HL-60 (cell line): ENCODE measurements at regions not wholly inside any gene's neighbourhood (a gene's known extent, or its start where the extent isn't known, plus 50 kb on each side); places are given as distances from the start of the nearest gene placed in this dataset.
"Not testable (repeated sequence)": the region's sequence is repeated elsewhere in the genome, so short reads cannot be mapped to it uniquely, and the experiment has no call there.

ENCODE experiments used
- GABPA ChIP-seq: IDR thresholded peaks from 2 replicates; pipeline ENCODE4 v1.6.1; 2012; ENCODE audit warnings: low read depth
- TF ChIP-seq, protein P1 (sequence below): IDR thresholded peaks from one replicate; pipeline ENCODE4 v1.5.1; 2011; ENCODE audit warnings: low read length, control low read depth, inconsistent platforms; ENCODE audit not compliant: insufficient read depth
- TF ChIP-seq, protein P2 (sequence below): IDR thresholded peaks from 2 replicates; pipeline ENCODE4 v1.6.1; 2012; ENCODE audit warnings: low read depth; ENCODE audit not compliant: insufficient replicate concordance

DNA sequence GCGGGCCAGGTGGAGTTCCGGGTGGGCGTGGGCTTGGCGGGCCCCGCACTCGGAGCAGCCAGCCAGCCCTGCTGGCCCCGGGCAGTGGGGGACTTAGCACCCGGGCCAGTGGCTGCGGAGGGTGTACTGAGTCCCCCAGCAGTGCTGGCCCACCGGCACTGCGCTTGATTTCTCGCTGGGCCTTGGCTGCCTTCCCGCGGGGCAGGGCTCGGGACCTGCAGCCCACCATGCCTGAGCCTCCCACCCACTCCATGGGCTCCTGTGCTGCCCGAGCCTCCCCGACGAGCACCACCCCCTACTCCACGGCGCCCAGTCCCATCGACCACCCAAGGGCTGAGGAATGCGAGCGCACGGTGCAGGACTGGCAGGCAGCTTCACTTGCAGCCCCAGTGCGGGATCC lies 55.3 kb upstream of the ITGB1 start:
- TF ChIP-seq, protein P1, sequence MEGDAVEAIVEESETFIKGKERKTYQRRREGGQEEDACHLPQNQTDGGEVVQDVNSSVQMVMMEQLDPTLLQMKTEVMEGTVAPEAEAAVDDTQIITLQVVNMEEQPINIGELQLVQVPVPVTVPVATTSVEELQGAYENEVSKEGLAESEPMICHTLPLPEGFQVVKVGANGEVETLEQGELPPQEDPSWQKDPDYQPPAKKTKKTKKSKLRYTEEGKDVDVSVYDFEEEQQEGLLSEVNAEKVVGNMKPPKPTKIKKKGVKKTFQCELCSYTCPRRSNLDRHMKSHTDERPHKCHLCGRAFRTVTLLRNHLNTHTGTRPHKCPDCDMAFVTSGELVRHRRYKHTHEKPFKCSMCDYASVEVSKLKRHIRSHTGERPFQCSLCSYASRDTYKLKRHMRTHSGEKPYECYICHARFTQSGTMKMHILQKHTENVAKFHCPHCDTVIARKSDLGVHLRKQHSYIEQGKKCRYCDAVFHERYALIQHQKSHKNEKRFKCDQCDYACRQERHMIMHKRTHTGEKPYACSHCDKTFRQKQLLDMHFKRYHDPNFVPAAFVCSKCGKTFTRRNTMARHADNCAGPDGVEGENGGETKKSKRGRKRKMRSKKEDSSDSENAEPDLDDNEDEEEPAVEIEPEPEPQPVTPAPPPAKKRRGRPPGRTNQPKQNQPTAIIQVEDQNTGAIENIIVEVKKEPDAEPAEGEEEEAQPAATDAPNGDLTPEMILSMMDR: not testable (repeated sequence)
- not testable (repeated sequence) for TF ChIP-seq GABPA
- TF ChIP-seq, protein P2, sequence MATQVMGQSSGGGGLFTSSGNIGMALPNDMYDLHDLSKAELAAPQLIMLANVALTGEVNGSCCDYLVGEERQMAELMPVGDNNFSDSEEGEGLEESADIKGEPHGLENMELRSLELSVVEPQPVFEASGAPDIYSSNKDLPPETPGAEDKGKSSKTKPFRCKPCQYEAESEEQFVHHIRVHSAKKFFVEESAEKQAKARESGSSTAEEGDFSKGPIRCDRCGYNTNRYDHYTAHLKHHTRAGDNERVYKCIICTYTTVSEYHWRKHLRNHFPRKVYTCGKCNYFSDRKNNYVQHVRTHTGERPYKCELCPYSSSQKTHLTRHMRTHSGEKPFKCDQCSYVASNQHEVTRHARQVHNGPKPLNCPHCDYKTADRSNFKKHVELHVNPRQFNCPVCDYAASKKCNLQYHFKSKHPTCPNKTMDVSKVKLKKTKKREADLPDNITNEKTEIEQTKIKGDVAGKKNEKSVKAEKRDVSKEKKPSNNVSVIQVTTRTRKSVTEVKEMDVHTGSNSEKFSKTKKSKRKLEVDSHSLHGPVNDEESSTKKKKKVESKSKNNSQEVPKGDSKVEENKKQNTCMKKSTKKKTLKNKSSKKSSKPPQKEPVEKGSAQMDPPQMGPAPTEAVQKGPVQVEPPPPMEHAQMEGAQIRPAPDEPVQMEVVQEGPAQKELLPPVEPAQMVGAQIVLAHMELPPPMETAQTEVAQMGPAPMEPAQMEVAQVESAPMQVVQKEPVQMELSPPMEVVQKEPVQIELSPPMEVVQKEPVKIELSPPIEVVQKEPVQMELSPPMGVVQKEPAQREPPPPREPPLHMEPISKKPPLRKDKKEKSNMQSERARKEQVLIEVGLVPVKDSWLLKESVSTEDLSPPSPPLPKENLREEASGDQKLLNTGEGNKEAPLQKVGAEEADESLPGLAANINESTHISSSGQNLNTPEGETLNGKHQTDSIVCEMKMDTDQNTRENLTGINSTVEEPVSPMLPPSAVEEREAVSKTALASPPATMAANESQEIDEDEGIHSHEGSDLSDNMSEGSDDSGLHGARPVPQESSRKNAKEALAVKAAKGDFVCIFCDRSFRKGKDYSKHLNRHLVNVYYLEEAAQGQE: not testable (repeated sequence)
